ENCODE measurements at regions not wholly inside any gene's neighbourhood (a gene's known extent, or its start where the extent isn't known, plus 50 kb on each side); places are given as distances from the start of the nearest gene placed in this dataset.

DNA sequence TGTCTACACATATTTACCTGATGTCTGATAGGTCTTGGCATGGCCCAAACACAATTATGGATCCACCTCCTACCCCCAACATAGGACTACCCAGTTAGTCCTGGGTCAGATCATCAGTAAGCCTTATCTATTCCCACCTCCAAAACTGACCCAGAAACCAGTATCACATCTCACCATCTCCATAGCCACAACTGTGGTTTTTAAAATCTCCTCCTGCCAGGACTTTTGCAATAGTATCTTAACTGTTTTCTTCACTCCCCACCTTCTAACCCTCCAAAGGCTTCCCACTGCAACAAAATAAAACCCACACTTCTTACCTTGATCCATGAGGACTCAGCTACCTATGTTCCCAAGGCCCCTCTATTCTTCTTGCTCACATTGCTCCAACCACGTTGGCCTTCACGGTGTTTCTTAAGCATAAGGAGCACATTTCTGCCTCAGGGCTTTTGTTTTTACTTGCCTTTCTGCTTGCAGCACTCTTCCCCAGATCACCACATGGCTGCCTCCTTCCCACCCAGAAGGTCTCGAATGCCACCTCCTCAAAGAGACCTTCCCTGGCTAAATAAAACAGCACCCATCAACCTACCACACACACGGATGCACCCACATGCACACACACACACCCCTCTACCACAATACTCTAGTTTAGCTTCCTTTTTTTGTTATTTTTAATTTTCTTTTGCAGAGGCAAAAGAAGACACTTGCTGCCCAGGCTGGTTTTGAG, 125.9 kb upstream of the SLC1A4 start:
- 90 to 93% methylated on average over 4 of the region's 4 CpGs for WGBS, 2 experiments (ENCODE audit: low coverage in 1 of 2, low lambda C conversion rate in 2 of 2, missing lambda C conversion rate in 2 of 2)
- in situ Hi-C loops (cut with MboI) = no loop called here
- Histone ChIP-seq H3K79me2 (ENCODE audit: insufficient read depth) (no peaks in the 10 kb centered on the region), H3K9me2 (ENCODE audit: insufficient read depth) (no peaks in the 10 kb centered on the region), H3K36me3 (ENCODE audit: low read depth) (no peaks in the 10 kb centered on the region), H3K4me3 (no peak overlapping the region), H3K9me3 (ENCODE audit: low read depth) (no peaks in the 10 kb centered on the region), H3K27me3 (replicated peaks; ENCODE audit: insufficient read depth) (no peaks in the 10 kb centered on the region), H3K4me1 (ENCODE audit: insufficient read depth) (peaks cover 45% of the 10 kb centered on the region), H3K4me2 (ENCODE audit: unreplicated experiment) (no peak overlapping the region), H3K27ac (peak overlapping the region; percentile 1; the same call in 1 of the 2 replicates), H3F3A (ENCODE audit: insufficient read depth) (peaks cover 32% of the 10 kb centered on the region), H3K9ac (no peak overlapping the region), H4K20me1 (ENCODE audit: insufficient read depth) (no peaks in the 10 kb centered on the region), H2AFZ (no peak overlapping the region)
- TF ChIP-seq EZH2phosphoT487 (IDR thresholded peaks at IDR 0.05; ENCODE audit: insufficient read depth, low read depth) (no peak), EZH2 (IDR thresholded peaks at IDR 0.05; ENCODE audit: insufficient read depth, poor library complexity, severe bottlenecking) (no peak)
- DNase-seq = no peak

DNA sequence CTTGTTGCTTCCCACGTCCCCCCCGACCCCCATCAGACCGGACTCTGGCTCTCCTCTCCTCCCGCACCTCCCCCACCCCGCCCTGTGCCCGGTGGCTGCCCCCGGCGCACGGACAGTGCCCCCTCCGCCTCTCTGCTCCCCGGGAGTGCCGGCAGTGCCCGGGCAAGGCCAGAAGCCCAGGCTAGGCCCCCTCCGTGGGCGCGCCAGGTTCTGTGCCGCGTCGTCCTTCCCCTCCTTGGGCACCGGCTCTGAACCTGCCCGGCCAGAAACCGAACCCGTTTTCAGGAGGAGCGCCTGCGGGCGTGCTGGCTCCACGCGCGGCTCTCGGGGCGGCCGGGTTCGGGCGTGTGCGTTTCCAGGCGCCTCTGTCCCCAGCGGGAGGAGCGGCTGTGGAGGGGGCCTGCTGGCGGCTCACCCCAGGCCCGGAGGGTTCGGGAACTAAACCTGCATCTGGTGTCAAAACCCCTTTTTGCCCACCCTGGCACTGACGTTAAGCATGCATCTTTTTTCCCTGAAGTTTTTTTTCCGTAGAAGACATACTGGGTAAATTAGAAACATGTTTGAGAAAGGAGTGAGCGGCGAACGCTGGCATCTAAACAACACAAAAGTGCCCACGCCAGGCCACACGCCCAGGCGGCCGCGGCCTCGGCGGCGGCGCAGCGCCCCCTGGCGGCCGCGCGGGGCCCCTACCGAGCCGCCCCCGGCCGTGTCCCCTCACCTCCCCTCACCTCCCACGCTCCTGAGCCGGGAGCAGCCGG, 123.9 kb upstream of the SLC1A4 start:
- WGBS, 2 experiments (ENCODE audit: low coverage in 1 of 2, low lambda C conversion rate in 2 of 2, missing lambda C conversion rate in 2 of 2) = 1 to 2% methylated on average over 45 to 67 of the region's 67 CpGs
- no peaks in the 10 kb centered on the region for H3K9me2 ChIP-seq (ENCODE audit: insufficient read depth)
- peak overlapping the region; percentile 87 for H2AFZ ChIP-seq
- H3K79me2 ChIP-seq (ENCODE audit: insufficient read depth) = no peaks in the 10 kb centered on the region
- peak; percentile 93 for DNase-seq
- H3K9me3 ChIP-seq (ENCODE audit: low read depth) = no peaks in the 10 kb centered on the region
- H3K4me1 ChIP-seq (ENCODE audit: insufficient read depth) = peaks cover 30% of the 10 kb centered on the region
- peak overlapping the region; percentile 96 for H3K4me2 ChIP-seq (ENCODE audit: unreplicated experiment)
- in situ Hi-C loops (cut with MboI) = no loop called here
- H4K20me1 ChIP-seq (ENCODE audit: insufficient read depth) = no peaks in the 10 kb centered on the region
- 0 out of 2 replicates have a peak, but pooled peaks cover 4% of the 10 kb centered on the region for H3K27me3 ChIP-seq (replicated peaks; ENCODE audit: insufficient read depth)
- H3K36me3 ChIP-seq (ENCODE audit: low read depth) = no peaks in the 10 kb centered on the region
- H3K4me3 ChIP-seq = peak overlapping the region; percentile 75
- TF ChIP-seq EZH2 (IDR thresholded peaks at IDR 0.05; ENCODE audit: insufficient read depth, poor library complexity, severe bottlenecking) (no peak), EZH2phosphoT487 (IDR thresholded peaks at IDR 0.05; ENCODE audit: insufficient read depth, low read depth) (no peak)
- peak overlapping the region; percentile 87 for H3K27ac ChIP-seq
- H3K9ac ChIP-seq = peak overlapping the region; percentile 89
- H3F3A ChIP-seq (ENCODE audit: insufficient read depth) = peaks cover 20% of the 10 kb centered on the region

- peaks cover 15% of the 10 kb centered on the region for H3F3A ChIP-seq (ENCODE audit: insufficient read depth)
- no peak for TF ChIP-seq EZH2phosphoT487 (IDR thresholded peaks at IDR 0.05; ENCODE audit: insufficient read depth, low read depth)
- TF ChIP-seq EZH2 (IDR thresholded peaks at IDR 0.05; ENCODE audit: insufficient read depth, poor library complexity, severe bottlenecking) = no peak
- no peaks in the 10 kb centered on the region for H3K36me3 ChIP-seq (ENCODE audit: low read depth)
- peak overlapping the region; percentile 89 for H3K9ac ChIP-seq
- no peak overlapping the region for H3K27ac ChIP-seq
- in situ Hi-C loops (cut with MboI) = no loop called here
- 49 to 50% methylated on average over 10 of the region's 10 CpGs for WGBS, 2 experiments (ENCODE audit: low coverage in 1 of 2, low lambda C conversion rate in 2 of 2, missing lambda C conversion rate in 2 of 2)
- H3K9me2 ChIP-seq (ENCODE audit: insufficient read depth) = no peaks in the 10 kb centered on the region
- peaks cover 25% of the 10 kb centered on the region for H3K4me1 ChIP-seq (ENCODE audit: insufficient read depth)
- H3K9me3 ChIP-seq (ENCODE audit: low read depth) = no peaks in the 10 kb centered on the region
- no peaks in the 10 kb centered on the region for H3K79me2 ChIP-seq (ENCODE audit: insufficient read depth)
- 0 out of 2 replicates have a peak, but pooled peaks cover 4% of the 10 kb centered on the region for H3K27me3 ChIP-seq (replicated peaks; ENCODE audit: insufficient read depth)
- DNase-seq = no peak
- peak overlapping the region; percentile 75 for H3K4me3 ChIP-seq
- H4K20me1 ChIP-seq (ENCODE audit: insufficient read depth) = no peaks in the 10 kb centered on the region
- H2AFZ ChIP-seq = 0 out of 2 replicates have a peak overlapping the region, but pooled peaks have one; percentile 47
- H3K4me2 ChIP-seq (ENCODE audit: unreplicated experiment) = peak overlapping the region; percentile 96
Observed at GRCh38 chr2:64865831-64866345, 123.3 kb upstream of the SLC1A4 start.

DNA sequence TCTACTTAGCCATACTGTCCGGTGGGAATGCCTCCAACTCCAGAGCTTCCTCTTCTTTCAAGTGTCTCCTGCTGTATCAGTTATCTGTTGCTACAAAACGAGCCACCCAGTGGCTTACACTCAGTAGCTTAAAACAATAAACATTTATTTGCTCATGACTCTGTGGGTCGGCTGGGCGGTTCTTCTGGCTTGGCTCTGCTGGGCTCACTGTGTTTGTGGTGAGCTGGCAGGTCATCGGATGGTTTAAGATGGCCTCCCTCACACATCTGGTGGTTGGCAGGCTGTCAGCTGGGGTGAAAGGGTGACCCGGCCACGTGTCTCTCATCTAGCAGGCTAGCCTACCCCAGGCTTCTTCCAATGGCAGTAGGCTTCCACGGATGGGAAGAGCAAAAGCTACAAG, 122.4 kb upstream of the SLC1A4 start:
- no peaks in the 10 kb centered on the region for H3K36me3 ChIP-seq (ENCODE audit: low read depth)
- H3K27ac ChIP-seq = peak overlapping the region; percentile 31
- H3K9me2 ChIP-seq (ENCODE audit: insufficient read depth) = no peaks in the 10 kb centered on the region
- H3K4me2 ChIP-seq (ENCODE audit: unreplicated experiment) = peak overlapping the region; percentile 96
- WGBS, 2 experiments (ENCODE audit: low coverage in 1 of 2, low lambda C conversion rate in 2 of 2, missing lambda C conversion rate in 2 of 2) = 20 to 24% methylated on average over 8 of the region's 8 CpGs
- H3K4me1 ChIP-seq (ENCODE audit: insufficient read depth) = peaks cover 25% of the 10 kb centered on the region
- no peak overlapping the region for H2AFZ ChIP-seq
- DNase-seq = peak; percentile 95
- no peaks in the 10 kb centered on the region for H3K79me2 ChIP-seq (ENCODE audit: insufficient read depth)
- in situ Hi-C loops (cut with MboI) = no loop called here
- TF ChIP-seq EZH2 (IDR thresholded peaks at IDR 0.05; ENCODE audit: insufficient read depth, poor library complexity, severe bottlenecking) = no peak
- TF ChIP-seq EZH2phosphoT487 (IDR thresholded peaks at IDR 0.05; ENCODE audit: insufficient read depth, low read depth) = peak; percentile 93
- peak overlapping the region; percentile 89; the same call in 1 of the 2 replicates for H3K9ac ChIP-seq
- peaks cover 15% of the 10 kb centered on the region for H3F3A ChIP-seq (ENCODE audit: insufficient read depth)
- H3K4me3 ChIP-seq = no peak overlapping the region
- 0 out of 2 replicates have a peak, but pooled peaks cover 4% of the 10 kb centered on the region for H3K27me3 ChIP-seq (replicated peaks; ENCODE audit: insufficient read depth)
- no peaks in the 10 kb centered on the region for H4K20me1 ChIP-seq (ENCODE audit: insufficient read depth)
- H3K9me3 ChIP-seq (ENCODE audit: low read depth) = no peaks in the 10 kb centered on the region
